ENCODE measurements at regions not wholly inside any gene's neighbourhood (a gene's known extent, or its start where the extent isn't known, plus 50 kb on each side); places are given as distances from the start of the nearest gene placed in this dataset.
"Not testable (repeated sequence)": the region's sequence is repeated elsewhere in the genome, so short reads cannot be mapped to it uniquely, and the experiment has no call there.

- DNase-seq, result no peak
These were observed 129.4 kb downstream of the IBTK start for GRCh38 chr6:82118150-82118562.

GRCh38 chr6:82114748-82115147 lies 132.8 kb downstream of the IBTK start:
- DNase-seq, result no peak

- no peak for DNase-seq
These were observed 134.3 kb downstream of the IBTK start for GRCh38 chr6:82113231-82113630.

- no peak for DNase-seq
These were observed 135.7 kb downstream of the IBTK start for GRCh38 chr6:82111818-82112217.

GRCh38 chr6:82111114-82111513 lies 136.4 kb downstream of the IBTK start:
- DNase-seq, result no peak

GRCh38 chr6:82103171-82103570 lies 144.4 kb downstream of the IBTK start:
- not testable (repeated sequence) for DNase-seq

- not testable (repeated sequence) for DNase-seq
These were observed 146.0 kb downstream of the IBTK start for GRCh38 chr6:82101374-82102114.

- DNase-seq, result not testable (repeated sequence)
These were observed 146.8 kb downstream of the IBTK start for GRCh38 chr6:82100763-82101162.

GRCh38 chr6:82097676-82098075 lies 149.9 kb downstream of the IBTK start:
- DNase-seq, result no peak

GRCh38 chr6:82095091-82095490 lies 152.5 kb downstream of the IBTK start:
- DNase-seq, result no peak

- DNase-seq, result no peak
These were observed 153.3 kb downstream of the IBTK start for GRCh38 chr6:82094166-82094806.

- DNase-seq, result no peak
These were observed 158.4 kb downstream of the IBTK start for GRCh38 chr6:82088978-82089771.

GRCh38 chr6:82086944-82087343 lies 160.6 kb downstream of the IBTK start:
- DNase-seq, result no peak

GRCh38 chr6:82085701-82086100 lies 161.8 kb downstream of the IBTK start:
- no peak for DNase-seq

GRCh38 chr6:82084324-82084920 lies 163.1 kb downstream of the IBTK start:
- no peak for DNase-seq

- no peak for DNase-seq
These were observed 163.9 kb downstream of the IBTK start for GRCh38 chr6:82083646-82084045.

GRCh38 chr6:82080767-82081166 lies 166.8 kb downstream of the IBTK start:
- no peak for DNase-seq

GRCh38 chr6:82078286-82078908 lies 169.1 kb downstream of the IBTK start:
- no peak for DNase-seq

- no peak for DNase-seq
These were observed 170.6 kb downstream of the IBTK start for GRCh38 chr6:82076916-82077315.

- DNase-seq, result no peak
These were observed 173.0 kb downstream of the IBTK start for GRCh38 chr6:82074556-82074955.

GRCh38 chr6:82073484-82073883 lies 174.1 kb downstream of the IBTK start:
- DNase-seq, result no peak

- DNase-seq, result no peak
These were observed 174.8 kb downstream of the IBTK start for GRCh38 chr6:82072751-82073150.

- no peak for DNase-seq
These were observed 175.4 kb downstream of the IBTK start for GRCh38 chr6:82072121-82072521.
